Neural cell (in vitro differentiated cells): ENCODE measurements at regions not wholly inside any gene's neighbourhood (a gene's known extent, or its start where the extent isn't known, plus 50 kb on each side); places are given as distances from the start of the nearest gene placed in this dataset.

Experiments used
- H2AFZ ChIP-seq: fragments of 200-600, 300-800 bp; sonication (generic), shearing (Covaris generic); 2 replicates; pipeline ENCODE4 v1.6.0; 2014; ENCODE audit warnings: low read depth, mild to moderate bottlenecking, antibody characterized with exemption, low read length, moderate library complexity
- H3F3A ChIP-seq: fragments of 200-600 bp; shearing (Covaris generic); 2 replicates; pipeline ENCODE4 v1.6.1; 2016; ENCODE audit warnings: mild to moderate bottlenecking, moderate library complexity, mixed read lengths, antibody characterized with exemption, low read length; ENCODE audit not compliant: insufficient read depth, poor library complexity, severe bottlenecking
- H3K27ac ChIP-seq: fragments of 200-600, 300-800 bp; sonication (generic), shearing (Covaris generic); 2 replicates; pipeline ENCODE4 v1.5.1; 2014; ENCODE audit warnings: mild to moderate bottlenecking, low read length, moderate library complexity
- H3K27me3 ChIP-seq: fragments of 300-800, 200-600 bp; sonication (generic), shearing (Covaris generic); 2 replicates; pipeline ENCODE4 v1.6.0; 2014; ENCODE audit warnings: mild to moderate bottlenecking, low read depth, low read length, moderate library complexity; ENCODE audit not compliant: insufficient read depth
- H3K36me3 ChIP-seq: fragments of 300-800, 200-600 bp; sonication (generic), shearing (Covaris generic); 2 replicates; pipeline ENCODE4 v1.5.1; 2014; ENCODE audit warnings: mild to moderate bottlenecking, antibody characterized with exemption, low read length, moderate library complexity; ENCODE audit not compliant: insufficient read depth
- H3K4me2 ChIP-seq: fragments of 300-800, 200-600 bp; sonication (generic), shearing (Covaris generic); 2 replicates; pipeline ENCODE4 v1.6.0; 2014; ENCODE audit warnings: mild to moderate bottlenecking, low read length
- H3K4me3 ChIP-seq: fragments of 300-800, 200-600 bp; sonication (generic), shearing (Covaris generic); 2 replicates; pipeline ENCODE4 v1.5.1; 2014; ENCODE audit warnings: mild to moderate bottlenecking, low read length, moderate library complexity
- H3K79me2 ChIP-seq: fragments of 200-600 bp; shearing (Covaris generic); replicated peaks from 2 replicates; pipeline ENCODE4 v1.6.0; 2014; ENCODE audit warnings: mild to moderate bottlenecking, low read length, moderate library complexity; ENCODE audit not compliant: insufficient read depth
- H3K9ac ChIP-seq: fragments of 300-800, 200-600 bp; sonication (generic), shearing (Covaris generic); 2 replicates; pipeline ENCODE4 v1.6.1; 2016; ENCODE audit warnings: mild to moderate bottlenecking, low read length, mixed read lengths
- H3K9me2 ChIP-seq: fragments of 200-600 bp; shearing (Covaris generic); 2 replicates; pipeline ENCODE4 v1.6.1; 2016; ENCODE audit warnings: mild to moderate bottlenecking, low read length, mixed read lengths; ENCODE audit not compliant: insufficient read depth
- H3K9me3 ChIP-seq: fragments of 200-600, 300-800 bp; sonication (generic), shearing (Covaris generic); 2 replicates; pipeline ENCODE4 v1.6.1; 2016; ENCODE audit warnings: mild to moderate bottlenecking, mixed run types, low read length, moderate library complexity, mixed read lengths
- H4K20me1 ChIP-seq: fragments of 200-600 bp; shearing (Covaris generic); 2 replicates; pipeline ENCODE4 v1.6.1; 2016; ENCODE audit warnings: mild to moderate bottlenecking, mixed run types; ENCODE audit not compliant: insufficient read depth
- EP300 ChIP-seq: fragments of 450-650 bp; conservative IDR thresholded peaks from 2 replicates; pipeline ENCODE4 v1.6.1; 2014; ENCODE audit warnings: antibody characterized with exemption, mild to moderate bottlenecking, moderate library complexity; ENCODE audit not compliant: poor library complexity, severe bottlenecking
- EZH2 ChIP-seq: fragments of 200-600, 300-800 bp; shearing (Covaris generic), sonication (generic); IDR thresholded peaks from 2 replicates; pipeline ENCODE4 v1.6.1; 2014; ENCODE audit warnings: antibody characterized with exemption, low read length, borderline replicate concordance, mild to moderate bottlenecking; ENCODE audit not compliant: insufficient read depth, poor library complexity, severe bottlenecking
- MXI1 ChIP-seq: fragments of 450-650 bp; conservative IDR thresholded peaks from 2 replicates; pipeline ENCODE4 v1.6.1; 2014; ENCODE audit warnings: antibody characterized with exemption, mild to moderate bottlenecking; ENCODE audit not compliant: poor library complexity, severe bottlenecking
- POLR2AphosphoS5 ChIP-seq: IDR thresholded peaks from 2 replicates; pipeline ENCODE4 v1.6.1; 2012
- RAD21 ChIP-seq: fragments of 450-650 bp; conservative IDR thresholded peaks from 2 replicates; pipeline ENCODE4 v1.6.1; 2014; ENCODE audit warnings: antibody characterized with exemption, mild to moderate bottlenecking, moderate library complexity
- SMC3 ChIP-seq: fragments of 450-650 bp; conservative IDR thresholded peaks from 2 replicates; pipeline ENCODE4 v1.6.1; 2014; ENCODE audit warnings: antibody characterized with exemption, mild to moderate bottlenecking, moderate library complexity; ENCODE audit not compliant: poor library complexity
- TAF1 ChIP-seq: IDR thresholded peaks from 2 replicates; pipeline ENCODE4 v1.6.1; 2012; ENCODE audit warnings: low read depth
- TF ChIP-seq, protein P1 (sequence below): fragments of 450-650 bp; IDR thresholded peaks from 2 replicates; pipeline ENCODE4 v1.5.1; 2014; ENCODE audit warnings: antibody characterized with exemption, mild to moderate bottlenecking, moderate library complexity; ENCODE audit not compliant: poor library complexity, severe bottlenecking
- TF ChIP-seq, protein P2 (sequence below): IDR thresholded peaks from 2 replicates; pipeline ENCODE4 v1.6.1; 2012; ENCODE audit warnings: borderline replicate concordance

DNA sequence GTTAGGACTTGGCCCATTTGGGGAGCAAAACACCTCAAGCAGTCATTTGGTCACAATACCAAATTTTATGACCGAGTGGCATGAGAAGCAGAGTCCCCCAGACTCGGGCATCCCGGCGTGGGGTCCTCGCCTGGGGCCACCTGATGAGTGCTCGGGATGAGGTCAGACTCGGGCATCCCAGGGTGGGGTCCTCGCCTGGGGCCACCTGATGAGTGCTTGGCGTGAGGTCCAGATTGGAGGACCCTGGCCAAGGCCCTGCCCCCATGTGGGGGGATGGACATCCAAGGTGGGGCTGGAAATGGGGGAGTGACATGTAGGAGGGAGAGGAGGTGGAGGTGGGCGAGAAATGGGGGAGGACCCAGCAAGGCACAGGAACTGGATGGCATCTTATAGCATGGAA, 56.1 kb upstream of the CST7 start:
- no peaks in the 10 kb centered on the region for H3K79me2 ChIP-seq
- no peak overlapping the region for H3K4me2 ChIP-seq
- no peaks in the 10 kb centered on the region for H3K9me2 ChIP-seq
- no peak overlapping the region for H3K4me3 ChIP-seq
- no peak overlapping the region for H2AFZ ChIP-seq
- no peaks in the 10 kb centered on the region for H3K9me3 ChIP-seq
- H3K27ac ChIP-seq: no peak overlapping the region
- no peaks in the 10 kb centered on the region for H3K36me3 ChIP-seq
- no peaks in the 10 kb centered on the region for H4K20me1 ChIP-seq
- TF ChIP-seq, protein P1, sequence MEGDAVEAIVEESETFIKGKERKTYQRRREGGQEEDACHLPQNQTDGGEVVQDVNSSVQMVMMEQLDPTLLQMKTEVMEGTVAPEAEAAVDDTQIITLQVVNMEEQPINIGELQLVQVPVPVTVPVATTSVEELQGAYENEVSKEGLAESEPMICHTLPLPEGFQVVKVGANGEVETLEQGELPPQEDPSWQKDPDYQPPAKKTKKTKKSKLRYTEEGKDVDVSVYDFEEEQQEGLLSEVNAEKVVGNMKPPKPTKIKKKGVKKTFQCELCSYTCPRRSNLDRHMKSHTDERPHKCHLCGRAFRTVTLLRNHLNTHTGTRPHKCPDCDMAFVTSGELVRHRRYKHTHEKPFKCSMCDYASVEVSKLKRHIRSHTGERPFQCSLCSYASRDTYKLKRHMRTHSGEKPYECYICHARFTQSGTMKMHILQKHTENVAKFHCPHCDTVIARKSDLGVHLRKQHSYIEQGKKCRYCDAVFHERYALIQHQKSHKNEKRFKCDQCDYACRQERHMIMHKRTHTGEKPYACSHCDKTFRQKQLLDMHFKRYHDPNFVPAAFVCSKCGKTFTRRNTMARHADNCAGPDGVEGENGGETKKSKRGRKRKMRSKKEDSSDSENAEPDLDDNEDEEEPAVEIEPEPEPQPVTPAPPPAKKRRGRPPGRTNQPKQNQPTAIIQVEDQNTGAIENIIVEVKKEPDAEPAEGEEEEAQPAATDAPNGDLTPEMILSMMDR: no peak
- TF ChIP-seq POLR2AphosphoS5 (no peak), SMC3 (no peak), MXI1 (no peak), RAD21 (no peak), TAF1 (no peak), EP300 (no peak), EZH2 (no peak)
- TF ChIP-seq, protein P2, sequence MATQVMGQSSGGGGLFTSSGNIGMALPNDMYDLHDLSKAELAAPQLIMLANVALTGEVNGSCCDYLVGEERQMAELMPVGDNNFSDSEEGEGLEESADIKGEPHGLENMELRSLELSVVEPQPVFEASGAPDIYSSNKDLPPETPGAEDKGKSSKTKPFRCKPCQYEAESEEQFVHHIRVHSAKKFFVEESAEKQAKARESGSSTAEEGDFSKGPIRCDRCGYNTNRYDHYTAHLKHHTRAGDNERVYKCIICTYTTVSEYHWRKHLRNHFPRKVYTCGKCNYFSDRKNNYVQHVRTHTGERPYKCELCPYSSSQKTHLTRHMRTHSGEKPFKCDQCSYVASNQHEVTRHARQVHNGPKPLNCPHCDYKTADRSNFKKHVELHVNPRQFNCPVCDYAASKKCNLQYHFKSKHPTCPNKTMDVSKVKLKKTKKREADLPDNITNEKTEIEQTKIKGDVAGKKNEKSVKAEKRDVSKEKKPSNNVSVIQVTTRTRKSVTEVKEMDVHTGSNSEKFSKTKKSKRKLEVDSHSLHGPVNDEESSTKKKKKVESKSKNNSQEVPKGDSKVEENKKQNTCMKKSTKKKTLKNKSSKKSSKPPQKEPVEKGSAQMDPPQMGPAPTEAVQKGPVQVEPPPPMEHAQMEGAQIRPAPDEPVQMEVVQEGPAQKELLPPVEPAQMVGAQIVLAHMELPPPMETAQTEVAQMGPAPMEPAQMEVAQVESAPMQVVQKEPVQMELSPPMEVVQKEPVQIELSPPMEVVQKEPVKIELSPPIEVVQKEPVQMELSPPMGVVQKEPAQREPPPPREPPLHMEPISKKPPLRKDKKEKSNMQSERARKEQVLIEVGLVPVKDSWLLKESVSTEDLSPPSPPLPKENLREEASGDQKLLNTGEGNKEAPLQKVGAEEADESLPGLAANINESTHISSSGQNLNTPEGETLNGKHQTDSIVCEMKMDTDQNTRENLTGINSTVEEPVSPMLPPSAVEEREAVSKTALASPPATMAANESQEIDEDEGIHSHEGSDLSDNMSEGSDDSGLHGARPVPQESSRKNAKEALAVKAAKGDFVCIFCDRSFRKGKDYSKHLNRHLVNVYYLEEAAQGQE: no peak
- no peak overlapping the region for H3K9ac ChIP-seq
- no peaks in the 10 kb centered on the region for H3K27me3 ChIP-seq
- H3F3A ChIP-seq: no peaks in the 10 kb centered on the region

GRCh38 chr20:24894488-24894887, 54.6 kb upstream of the CST7 start:
- Histone ChIP-seq H3K27me3 (no peaks in the 10 kb centered on the region), H3K36me3 (no peaks in the 10 kb centered on the region), H2AFZ (no peak overlapping the region), H4K20me1 (no peaks in the 10 kb centered on the region), H3K9me2 (no peaks in the 10 kb centered on the region), H3K79me2 (no peaks in the 10 kb centered on the region), H3K4me3 (no peak overlapping the region), H3K27ac (no peak overlapping the region), H3K4me2 (no peak overlapping the region), H3F3A (no peaks in the 10 kb centered on the region), H3K9me3 (no peaks in the 10 kb centered on the region), H3K9ac (no peak overlapping the region)
- TF ChIP-seq, protein P2: no peak
- no peak for TF ChIP-seq TAF1
- TF ChIP-seq, protein P1: no peak
- no peak for TF ChIP-seq POLR2AphosphoS5
- TF ChIP-seq MXI1: no peak
- no peak for TF ChIP-seq SMC3
- TF ChIP-seq EP300: no peak
- TF ChIP-seq EZH2: no peak
- TF ChIP-seq RAD21: no peak
